ENCODE measurements at regions not wholly inside any gene's neighbourhood (a gene's known extent, or its start where the extent isn't known, plus 50 kb on each side); places are given as distances from the start of the nearest gene placed in this dataset.

DNA sequence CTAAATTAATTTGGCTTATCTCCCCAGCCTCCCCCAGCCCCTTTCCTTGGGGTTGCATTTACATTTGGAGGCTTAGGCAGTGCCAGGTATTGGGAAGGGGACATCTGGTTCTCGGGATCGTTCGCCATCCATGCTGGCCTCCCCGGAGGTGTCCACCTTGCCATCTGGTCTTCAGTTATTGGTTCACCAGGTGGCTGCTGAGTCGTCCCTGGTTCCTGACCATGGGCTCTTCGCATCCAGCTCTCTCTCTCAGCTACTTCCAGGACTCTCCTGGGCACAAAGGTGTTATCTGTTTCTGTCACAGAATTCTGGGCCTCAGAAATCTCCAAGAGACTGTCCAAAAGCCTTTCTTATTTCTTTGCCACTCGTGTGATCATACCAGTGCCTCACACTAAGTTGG is 75.4 kb upstream of the SCOC start:
- no peak for TF ChIP-seq EP300 (IDR thresholded peaks at IDR 0.05)
- TF ChIP-seq, protein P1, sequence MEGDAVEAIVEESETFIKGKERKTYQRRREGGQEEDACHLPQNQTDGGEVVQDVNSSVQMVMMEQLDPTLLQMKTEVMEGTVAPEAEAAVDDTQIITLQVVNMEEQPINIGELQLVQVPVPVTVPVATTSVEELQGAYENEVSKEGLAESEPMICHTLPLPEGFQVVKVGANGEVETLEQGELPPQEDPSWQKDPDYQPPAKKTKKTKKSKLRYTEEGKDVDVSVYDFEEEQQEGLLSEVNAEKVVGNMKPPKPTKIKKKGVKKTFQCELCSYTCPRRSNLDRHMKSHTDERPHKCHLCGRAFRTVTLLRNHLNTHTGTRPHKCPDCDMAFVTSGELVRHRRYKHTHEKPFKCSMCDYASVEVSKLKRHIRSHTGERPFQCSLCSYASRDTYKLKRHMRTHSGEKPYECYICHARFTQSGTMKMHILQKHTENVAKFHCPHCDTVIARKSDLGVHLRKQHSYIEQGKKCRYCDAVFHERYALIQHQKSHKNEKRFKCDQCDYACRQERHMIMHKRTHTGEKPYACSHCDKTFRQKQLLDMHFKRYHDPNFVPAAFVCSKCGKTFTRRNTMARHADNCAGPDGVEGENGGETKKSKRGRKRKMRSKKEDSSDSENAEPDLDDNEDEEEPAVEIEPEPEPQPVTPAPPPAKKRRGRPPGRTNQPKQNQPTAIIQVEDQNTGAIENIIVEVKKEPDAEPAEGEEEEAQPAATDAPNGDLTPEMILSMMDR (IDR thresholded peaks at IDR 0.05), result no peak
- no peak for TF ChIP-seq POLR2AphosphoS5 (IDR thresholded peaks at IDR 0.05)
